ENCODE measurements at regions not wholly inside any gene's neighbourhood (a gene's known extent, or its start where the extent isn't known, plus 50 kb on each side); places are given as distances from the start of the nearest gene placed in this dataset.

GRCh38 chr12:42780671-42781070 lies 191.1 kb upstream of the PRICKLE1 start:
- TF ChIP-seq POLR2A (IDR thresholded peaks at IDR 0.05) (no peak), CTCF (IDR thresholded peaks at IDR 0.05) (no peak)

All from adrenal gland (tissue), 5 donors.